NCI-H82 (cell line): ENCODE measurements at regions not wholly inside any gene's neighbourhood (a gene's known extent, or its start where the extent isn't known, plus 50 kb on each side); places are given as distances from the start of the nearest gene placed in this dataset.
A peak's percentile ranks its signal among the peaks of the same experiment; 100 is the strongest.
"Not testable (repeated sequence)": the region's sequence is repeated elsewhere in the genome, so short reads cannot be mapped to it uniquely, and the experiment has no call there.

Experiments
- DNase-seq: peaks from one replicate; lab custom pipeline; 2025; lab: John Stamatoyannopoulos, UW

DNA sequence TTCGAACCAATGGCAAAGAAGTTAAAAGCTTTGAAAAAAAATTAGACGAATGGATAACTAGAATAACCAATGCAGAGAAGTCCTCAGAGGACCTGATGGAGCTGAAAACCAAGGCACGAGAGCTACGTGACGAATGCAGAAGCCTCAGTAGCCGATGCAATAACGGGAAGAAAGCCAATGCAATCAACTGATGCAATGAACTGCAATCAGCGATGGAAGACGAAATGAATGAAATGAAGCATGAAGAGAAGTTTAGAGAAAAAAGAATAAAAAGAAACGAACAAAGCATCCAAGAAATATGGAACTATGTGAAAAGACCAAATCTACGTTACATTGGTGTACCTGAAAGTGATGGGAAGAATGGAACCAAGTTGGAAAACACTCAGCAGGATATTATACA is 52.6 kb upstream of the MRPS30 start:
- DNase-seq = not testable (repeated sequence)

- no peak for DNase-seq
Observed at GRCh38 chr5:44747396-44747795, 61.4 kb upstream of the MRPS30 start.

DNA sequence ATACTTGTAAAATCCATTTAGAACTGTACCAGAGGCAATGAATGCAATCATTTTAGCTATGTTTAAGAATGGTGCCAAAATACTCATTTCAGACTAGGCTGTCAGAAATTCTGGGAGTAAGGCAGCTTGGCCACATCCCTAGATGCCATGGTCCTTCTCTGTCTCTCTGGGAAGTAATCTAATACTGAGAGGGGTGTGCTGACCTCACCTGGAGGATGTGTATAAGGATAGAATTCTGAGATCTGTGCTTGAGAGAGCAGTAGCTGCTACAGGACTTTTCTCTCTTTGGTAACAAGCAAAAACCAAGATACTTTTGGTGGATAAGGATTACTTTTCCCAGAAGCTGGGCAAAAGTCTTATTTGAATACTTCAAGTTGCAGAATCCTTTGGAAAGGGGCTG is 68.1 kb upstream of the MRPS30 start:
- DNase-seq = no peak

DNA sequence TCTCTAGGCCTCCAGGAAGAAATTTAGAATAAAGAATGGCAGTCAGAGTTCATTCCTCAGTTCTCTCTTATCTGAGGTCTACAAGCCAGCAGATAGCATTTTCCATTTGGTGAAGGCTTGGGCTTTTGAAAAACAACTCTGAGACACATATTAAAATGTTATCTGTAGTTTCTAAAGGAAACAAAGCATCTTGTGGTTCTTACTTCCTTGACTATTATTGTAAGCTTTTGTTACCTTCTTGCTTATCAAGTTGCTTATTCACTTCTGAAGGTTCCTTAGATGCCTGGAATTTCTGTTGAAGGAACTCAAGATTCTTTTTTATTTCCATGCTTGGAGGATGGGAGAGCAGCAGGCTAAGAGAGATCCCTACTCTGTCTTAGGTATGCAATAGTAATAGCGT is 79.2 kb upstream of the MRPS30 start:
- no peak for DNase-seq

DNA sequence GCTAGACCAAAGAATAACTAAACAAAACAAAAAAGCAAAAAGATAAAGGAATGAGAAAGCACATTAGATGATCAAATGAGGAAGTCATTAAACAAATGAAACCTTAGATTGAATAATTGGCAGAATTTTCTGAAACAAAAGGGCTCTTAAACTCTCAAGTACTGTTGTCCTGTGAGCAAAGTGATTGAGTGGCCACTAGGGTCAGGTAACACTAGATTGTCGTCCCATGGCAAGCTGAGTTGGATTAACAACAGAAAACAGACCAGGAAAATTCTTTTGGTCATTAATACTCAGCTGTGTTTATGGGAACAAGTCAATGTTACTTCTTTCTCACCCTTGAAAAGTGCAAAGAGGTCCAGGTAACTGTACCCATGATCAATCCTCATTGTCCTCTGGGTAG is 81.6 kb upstream of the MRPS30 start:
- DNase-seq = no peak

- DNase-seq = no peak
Observed at GRCh38 chr5:44719856-44720255, 88.9 kb upstream of the MRPS30 start.

DNA sequence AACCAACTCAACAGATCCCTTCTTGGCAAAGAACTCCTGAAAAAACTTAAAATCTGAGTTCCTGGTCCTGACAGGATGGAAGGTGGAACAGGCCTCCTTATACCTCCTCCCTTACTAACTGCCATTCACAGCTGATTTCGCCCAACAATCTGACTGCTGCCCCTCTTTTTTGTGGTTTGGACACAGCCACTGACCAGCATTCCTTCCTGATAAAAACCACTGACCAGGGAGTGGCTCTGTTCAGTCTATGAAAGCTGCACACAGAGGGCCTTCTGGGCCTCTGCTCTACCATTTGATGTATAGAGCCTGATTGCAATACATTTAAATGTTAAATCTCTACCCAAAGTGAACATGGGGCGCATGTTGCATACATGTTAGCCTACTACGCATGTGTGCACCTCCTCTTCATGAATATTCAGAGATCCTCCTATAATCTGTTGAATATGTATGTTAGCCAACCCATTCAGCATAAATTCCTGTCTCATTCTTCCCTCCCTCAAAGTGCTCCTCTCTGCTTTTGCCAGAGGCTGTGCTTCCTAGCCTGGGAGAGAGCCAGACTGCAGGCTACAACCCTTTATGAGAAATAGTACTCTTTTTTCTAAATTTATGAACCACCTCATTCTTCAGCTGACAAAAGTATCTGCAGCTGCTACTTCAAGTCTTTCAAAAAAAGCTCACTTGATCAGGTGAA is 93.7 kb upstream of the MRPS30 start:
- DNase-seq = no peak

GRCh38 chr5:44713446-44713845 is 95.3 kb upstream of the MRPS30 start:
- DNase-seq = no peak

- no peak for DNase-seq
Observed at GRCh38 chr5:44711901-44712300, 96.8 kb upstream of the MRPS30 start.

GRCh38 chr5:44708602-44709001 is 100.1 kb upstream of the MRPS30 start:
- no peak for DNase-seq

DNA sequence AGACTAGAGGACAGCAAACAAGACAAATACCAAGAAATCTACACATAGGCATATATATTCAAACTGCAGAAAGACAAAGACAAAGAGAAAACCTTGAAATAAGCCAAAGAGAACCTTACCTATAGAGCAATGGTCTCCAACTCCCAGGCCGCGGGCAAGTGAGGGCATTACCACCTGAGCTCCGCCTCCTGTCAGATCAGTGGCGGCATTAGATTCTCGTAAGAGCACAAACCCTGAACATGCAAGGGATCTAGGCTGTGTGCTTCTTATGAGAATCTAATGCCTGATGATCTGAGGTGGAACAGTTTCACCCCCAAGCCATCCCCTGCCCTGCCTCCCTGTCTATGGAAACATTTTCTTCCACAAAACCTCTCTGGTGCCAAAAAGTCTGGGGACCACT is 101.0 kb upstream of the MRPS30 start:
- no peak for DNase-seq

GRCh38 chr5:44697025-44697424 is 111.7 kb upstream of the MRPS30 start:
- no peak for DNase-seq

DNA sequence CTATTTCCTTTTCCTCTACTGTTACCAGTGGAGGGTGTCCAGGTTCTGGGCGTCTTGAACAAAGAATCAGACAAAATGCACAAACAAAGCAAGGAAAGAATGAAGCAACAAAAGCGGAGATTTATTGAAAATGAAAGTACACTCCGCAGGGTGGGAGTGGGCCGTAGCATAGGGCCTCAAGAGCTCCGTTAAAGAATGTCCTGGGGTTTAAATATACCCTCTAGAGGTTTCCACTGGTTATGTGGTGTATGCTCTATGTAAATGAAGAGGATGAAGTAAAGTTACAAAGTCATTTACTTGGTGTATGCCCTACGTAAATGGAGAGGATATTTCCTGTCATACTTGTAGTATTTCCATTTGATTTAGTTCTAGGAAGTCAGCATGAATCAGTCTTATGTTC is 113.5 kb upstream of the MRPS30 start:
- no peak for DNase-seq

GRCh38 chr5:44691802-44692201 is 116.9 kb upstream of the MRPS30 start:
- DNase-seq = no peak

GRCh38 chr5:44681906-44682305 is 126.8 kb upstream of the MRPS30 start:
- no peak for DNase-seq

GRCh38 chr5:44679214-44679613 is 129.5 kb upstream of the MRPS30 start:
- DNase-seq = no peak

- DNase-seq = no peak
Observed at GRCh38 chr5:44675296-44675695, 133.5 kb upstream of the MRPS30 start.

DNA sequence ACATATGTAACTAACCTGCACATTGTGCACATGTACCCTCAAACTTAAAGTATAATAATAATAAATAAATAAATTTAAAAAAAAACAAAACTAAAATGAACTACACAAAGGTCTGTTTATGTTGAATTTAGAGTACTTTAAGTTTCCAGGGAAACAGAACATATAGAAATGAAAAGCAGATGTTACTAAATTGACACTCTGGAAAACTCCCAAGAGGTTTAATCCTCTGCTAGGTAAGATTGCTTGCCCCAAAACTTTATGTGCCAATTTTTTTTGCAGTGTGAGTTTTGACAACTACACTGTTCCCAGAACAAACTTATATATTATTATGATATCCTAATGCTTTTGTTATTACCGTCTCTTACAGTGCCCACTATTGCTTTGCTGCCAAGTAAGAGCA is 134.3 kb upstream of the MRPS30 start:
- no peak for DNase-seq

DNA sequence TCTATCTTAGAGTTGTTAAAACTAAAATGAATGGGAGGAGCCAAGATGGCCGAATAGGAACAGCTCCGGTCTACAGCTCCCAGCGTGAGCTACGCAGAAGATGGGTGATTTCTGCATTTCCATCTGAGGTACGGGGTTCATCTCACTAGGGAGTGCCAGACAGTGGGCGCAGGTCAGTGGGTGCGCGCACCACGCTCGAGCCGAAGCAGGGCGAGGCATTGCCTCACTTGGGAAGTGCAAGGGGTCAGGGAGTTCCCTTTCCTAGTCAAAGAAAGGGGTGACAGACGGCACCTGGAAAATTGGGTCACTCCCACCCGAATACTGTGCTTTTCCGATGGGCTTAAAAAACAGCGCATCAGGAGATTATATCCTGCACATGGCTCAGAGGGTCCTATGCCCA is 140.3 kb upstream of the MRPS30 start:
- not testable (repeated sequence) for DNase-seq

GRCh38 chr5:44665101-44665701 is 143.5 kb upstream of the MRPS30 start:
- DNase-seq = no peak

DNA sequence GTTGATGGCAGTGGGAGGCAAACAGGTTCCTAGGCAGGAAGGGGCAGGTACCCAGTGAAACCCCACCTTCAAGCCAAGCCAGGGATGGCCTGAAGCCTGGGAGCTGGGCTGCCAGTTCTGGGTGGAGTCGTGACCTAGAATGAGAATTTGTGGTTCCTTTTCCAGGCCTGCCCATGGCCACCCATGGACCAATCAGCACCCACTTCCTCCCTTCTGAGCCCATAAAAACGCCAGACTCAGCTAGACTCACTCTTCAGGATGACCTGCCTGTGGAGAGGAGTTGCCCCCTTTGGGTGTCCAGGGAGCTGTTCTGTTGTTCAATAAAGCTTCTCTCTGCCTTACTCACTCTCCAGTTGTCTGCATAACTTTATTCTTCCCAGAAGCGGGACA is 144.0 kb upstream of the MRPS30 start:
- no peak for DNase-seq

DNA sequence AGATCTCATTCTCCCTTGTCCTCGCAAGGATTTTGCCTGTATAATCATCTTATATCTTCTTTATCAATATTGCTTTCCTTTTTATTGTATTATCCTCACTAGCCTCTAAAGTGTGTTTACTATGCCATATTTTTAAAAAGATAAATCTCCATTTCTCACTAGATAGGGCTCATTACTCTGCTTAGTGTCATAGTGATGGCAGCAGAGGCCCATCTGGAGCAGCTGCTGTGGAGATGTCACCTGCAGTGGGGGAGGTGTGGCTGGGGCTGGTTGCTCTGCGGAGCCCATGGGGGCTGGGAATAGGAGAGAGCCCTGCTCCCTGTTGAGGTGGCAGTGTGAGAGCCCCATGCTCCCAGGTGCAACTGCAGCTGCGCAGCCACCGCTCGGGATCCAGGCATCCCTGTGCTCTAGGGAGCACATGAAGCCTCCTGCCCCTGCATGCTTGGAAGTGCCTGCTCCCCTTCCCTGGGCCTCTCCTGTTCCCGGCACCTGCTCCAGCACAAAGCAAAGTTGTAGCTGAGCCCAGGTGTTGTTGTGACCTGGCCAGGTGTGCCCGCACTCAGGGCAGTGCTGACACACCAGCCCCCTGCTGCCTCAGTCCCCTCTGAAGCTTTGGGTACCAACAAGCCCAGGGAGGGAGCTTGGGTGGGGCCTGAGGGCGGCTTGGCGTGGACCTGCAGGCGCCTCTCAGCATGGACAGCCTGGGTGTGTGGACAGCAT is 144.6 kb upstream of the MRPS30 start:
- peak; percentile 23 for DNase-seq

DNA sequence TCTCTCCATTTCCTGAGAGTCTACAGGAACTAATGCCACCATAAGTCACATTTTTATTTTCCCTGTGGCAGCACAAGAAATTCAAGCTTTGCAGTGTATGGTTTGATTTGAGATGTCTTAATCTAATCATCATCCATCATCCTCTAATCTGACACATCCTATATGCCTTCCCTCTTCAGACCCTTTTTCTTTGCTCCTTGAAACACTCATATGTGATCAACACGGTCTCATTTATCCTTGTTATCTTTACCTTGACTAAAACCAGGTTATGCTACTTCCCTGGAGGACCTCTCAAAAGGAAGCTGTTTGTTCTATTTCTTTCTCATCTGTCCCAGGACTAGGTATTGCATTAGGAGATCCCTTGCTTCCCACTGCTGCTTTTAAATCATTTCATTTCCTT is 146.9 kb upstream of the MRPS30 start:
- DNase-seq = peak; percentile 5

DNA sequence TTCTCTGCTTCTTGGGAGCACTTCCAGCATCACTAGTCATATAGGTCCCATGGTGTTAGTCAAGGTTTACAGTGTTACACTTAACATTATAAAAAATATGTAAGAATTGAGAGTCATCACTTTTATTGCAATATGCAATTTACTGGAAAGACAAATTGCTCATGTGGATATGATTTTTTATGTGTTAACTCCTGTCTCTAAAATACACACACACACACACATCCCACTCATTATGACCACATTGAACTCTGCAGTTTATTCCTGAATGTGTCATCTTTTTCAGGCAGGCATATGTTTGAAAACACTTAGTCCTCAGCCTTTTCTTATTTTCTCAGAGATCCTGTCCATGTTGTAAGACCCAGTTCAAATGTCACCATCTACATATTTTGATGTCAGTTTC is 148.5 kb upstream of the MRPS30 start:
- DNase-seq = no peak
